HEK293 (cell line): ENCODE measurements at regions not wholly inside any gene's neighbourhood (a gene's known extent, or its start where the extent isn't known, plus 50 kb on each side); places are given as distances from the start of the nearest gene placed in this dataset.

Experiments
- CTCF ChIP-seq: fragments of 450-650 bp; formaldehyde crosslinking; IDR thresholded peaks from 2 replicates; pipeline ENCODE4 v1.5.1; 2016; ENCODE audit warnings: missing biosample characterization, missing genetic modification characterization
- ZBTB17 ChIP-seq: fragments of 450-650 bp; formaldehyde crosslinking; IDR thresholded peaks from 2 replicates; pipeline ENCODE4 v1.5.1; 2016; ENCODE audit warnings: missing biosample characterization, missing genetic modification characterization

GRCh38 chr16:60404401-60404800, 1631.8 kb downstream of the CDH8 start:
- TF ChIP-seq CTCF (tag by site-specific recombination) = no peak
- TF ChIP-seq ZBTB17 (tag by site-specific recombination) = no peak
